ENCODE measurements at regions not wholly inside any gene's neighbourhood (a gene's known extent, or its start where the extent isn't known, plus 50 kb on each side); places are given as distances from the start of the nearest gene placed in this dataset.

GRCh38 chr17:72476575-72476986 is 355.8 kb downstream of the SOX9 start:
- Histone ChIP-seq H3K4me3 (ENCODE audit: low read depth, low read length) (no peak overlapping the region), H3K36me3 (ENCODE audit: control insufficient read depth, insufficient read depth, low read length) (no peaks in the 10 kb centered on the region), H3K27me3 (ENCODE audit: control insufficient read depth, insufficient read depth, low read length) (no peaks in the 10 kb centered on the region)
- DNase-seq (ENCODE audit: low read depth): no peak
- no peak for TF ChIP-seq CTCF (IDR thresholded peaks at IDR 0.05; ENCODE audit: insufficient read depth, low read length, poor library complexity, severe bottlenecking)

- TF ChIP-seq CTCF (IDR thresholded peaks at IDR 0.05; ENCODE audit: insufficient read depth, low read length, poor library complexity, severe bottlenecking): no peak
- Histone ChIP-seq H3K36me3 (ENCODE audit: control insufficient read depth, insufficient read depth, low read length) (no peaks in the 10 kb centered on the region), H3K27me3 (ENCODE audit: control insufficient read depth, insufficient read depth, low read length) (no peaks in the 10 kb centered on the region), H3K4me3 (ENCODE audit: low read depth, low read length) (no peak overlapping the region)
- no peak for DNase-seq (ENCODE audit: low read depth)
These were observed 356.7 kb downstream of the SOX9 start for GRCh38 chr17:72477491-72477890.

GRCh38 chr17:72479113-72479512 is 358.3 kb downstream of the SOX9 start:
- no peak for TF ChIP-seq CTCF (IDR thresholded peaks at IDR 0.05; ENCODE audit: insufficient read depth, low read length, poor library complexity, severe bottlenecking)
- H3K36me3 ChIP-seq (ENCODE audit: control insufficient read depth, insufficient read depth, low read length): no peaks in the 10 kb centered on the region
- no peak overlapping the region for H3K4me3 ChIP-seq (ENCODE audit: low read depth, low read length)
- H3K27me3 ChIP-seq (ENCODE audit: control insufficient read depth, insufficient read depth, low read length): no peaks in the 10 kb centered on the region
- DNase-seq (ENCODE audit: low read depth): no peak

GRCh38 chr17:72481572-72481971 is 360.8 kb downstream of the SOX9 start:
- no peak for DNase-seq (ENCODE audit: low read depth)
- H3K4me3 ChIP-seq (ENCODE audit: low read depth, low read length): no peak overlapping the region
- no peak for TF ChIP-seq CTCF (IDR thresholded peaks at IDR 0.05; ENCODE audit: insufficient read depth, low read length, poor library complexity, severe bottlenecking)
- H3K36me3 ChIP-seq (ENCODE audit: control insufficient read depth, insufficient read depth, low read length): no peaks in the 10 kb centered on the region
- H3K27me3 ChIP-seq (ENCODE audit: control insufficient read depth, insufficient read depth, low read length): no peaks in the 10 kb centered on the region

- H3K27me3 ChIP-seq (ENCODE audit: control insufficient read depth, insufficient read depth, low read length): no peaks in the 10 kb centered on the region
- no peaks in the 10 kb centered on the region for H3K36me3 ChIP-seq (ENCODE audit: control insufficient read depth, insufficient read depth, low read length)
- no peak for TF ChIP-seq CTCF (IDR thresholded peaks at IDR 0.05; ENCODE audit: insufficient read depth, low read length, poor library complexity, severe bottlenecking)
- no peak for DNase-seq (ENCODE audit: low read depth)
- no peak overlapping the region for H3K4me3 ChIP-seq (ENCODE audit: low read depth, low read length)
These were observed 364.8 kb downstream of the SOX9 start for GRCh38 chr17:72485596-72485995.

- no peaks in the 10 kb centered on the region for H3K27me3 ChIP-seq (ENCODE audit: control insufficient read depth, insufficient read depth, low read length)
- TF ChIP-seq CTCF (IDR thresholded peaks at IDR 0.05; ENCODE audit: insufficient read depth, low read length, poor library complexity, severe bottlenecking): no peak
- no peak for DNase-seq (ENCODE audit: low read depth)
These were observed 366.0 kb downstream of the SOX9 start for GRCh38 chr17:72486806-72487205.

More at GRCh38 chr17:72486806-72487205, 366.0 kb downstream of the SOX9 start:
- Histone ChIP-seq H3K36me3 (ENCODE audit: control insufficient read depth, insufficient read depth, low read length) (no peaks in the 10 kb centered on the region), H3K4me3 (ENCODE audit: low read depth, low read length) (no peak overlapping the region)
